Epithelial cell of proximal tubule (primary cell): ENCODE measurements at regions not wholly inside any gene's neighbourhood (a gene's known extent, or its start where the extent isn't known, plus 50 kb on each side); places are given as distances from the start of the nearest gene placed in this dataset.
"Not testable (repeated sequence)": the region's sequence is repeated elsewhere in the genome, so short reads cannot be mapped to it uniquely, and the experiment has no call there.

Source experiments
- DNase-seq: peaks from one replicate; pipeline ENCODE4 v3.0.0-alpha.2; 2011; ENCODE audit warnings: low read depth
- H3K4me3 ChIP-seq: 2 replicates; pipeline ENCODE4 v1.5.1; 2011; ENCODE audit warnings: low read depth, mild to moderate bottlenecking, low read length
- CTCF ChIP-seq: conservative IDR thresholded peaks from 2 replicates; pipeline ENCODE4 v1.5.1; 2012; ENCODE audit warnings: low read depth, mild to moderate bottlenecking, low read length

- no peak for DNase-seq
- H3K4me3 ChIP-seq, result no peak overlapping the region
- no peak for TF ChIP-seq CTCF
Observed at GRCh38 chr5:163944738-163945137, 439.3 kb downstream of the MAT2B start.

- TF ChIP-seq CTCF, result no peak
- no peak for DNase-seq
- H3K4me3 ChIP-seq, result no peak overlapping the region
Observed at GRCh38 chr5:163947848-163948666, 442.6 kb downstream of the MAT2B start.

- H3K4me3 ChIP-seq, result no peak overlapping the region
- no peak for DNase-seq
- no peak for TF ChIP-seq CTCF
Observed at GRCh38 chr5:163950248-163950647, 444.8 kb downstream of the MAT2B start.

GRCh38 chr5:163951069-163951468 lies 445.6 kb downstream of the MAT2B start:
- H3K4me3 ChIP-seq, result no peak overlapping the region
- TF ChIP-seq CTCF, result no peak
- DNase-seq, result no peak

GRCh38 chr5:163953901-163954300 lies 448.5 kb downstream of the MAT2B start:
- DNase-seq, result no peak
- no peak for TF ChIP-seq CTCF

GRCh38 chr5:163961230-163961629 lies 455.8 kb downstream of the MAT2B start:
- not testable (repeated sequence) for DNase-seq, H3K4me3 ChIP-seq

More at GRCh38 chr5:163953901-163954300, 448.5 kb downstream of the MAT2B start:
- no peak overlapping the region for H3K4me3 ChIP-seq

GRCh38 chr5:163963881-163964280 lies 458.5 kb downstream of the MAT2B start:
- DNase-seq, result no peak
- TF ChIP-seq CTCF, result no peak
- no peak overlapping the region for H3K4me3 ChIP-seq
